Body of pancreas (tissue), 4 donors: ENCODE measurements at regions not wholly inside any gene's neighbourhood (a gene's known extent, or its start where the extent isn't known, plus 50 kb on each side); places are given as distances from the start of the nearest gene placed in this dataset.

Source experiments
- CTCF ChIP-seq, 7 experiments: fragments of 450-650 bp in 4 of 7; fragments of 200-600 bp in 3 of 7; sonication (generic) in 3 of 7; IDR thresholded peaks; one replicate each; pipeline ENCODE4 v1.5.1; 2016 to 2019; ENCODE audit warnings: antibody characterized with exemption in 7 of 7
- POLR2A ChIP-seq, 3 donors: fragments of 450-650 bp; IDR thresholded peaks; one replicate each; pipeline ENCODE4 v1.6.1; 2016; ENCODE audit warnings: antibody characterized with exemption in 3 of 3, mild to moderate bottlenecking in 2 of 3

- TF ChIP-seq CTCF (IDR thresholded peaks at IDR 0.05) = no peak
- no peak for TF ChIP-seq POLR2A (IDR thresholded peaks at IDR 0.05)
Observed at GRCh38 chr15:34650177-34650576, 66.7 kb upstream of the GOLGA8B start.
